ENCODE measurements at regions not wholly inside any gene's neighbourhood (a gene's known extent, or its start where the extent isn't known, plus 50 kb on each side); places are given as distances from the start of the nearest gene placed in this dataset.

DNA sequence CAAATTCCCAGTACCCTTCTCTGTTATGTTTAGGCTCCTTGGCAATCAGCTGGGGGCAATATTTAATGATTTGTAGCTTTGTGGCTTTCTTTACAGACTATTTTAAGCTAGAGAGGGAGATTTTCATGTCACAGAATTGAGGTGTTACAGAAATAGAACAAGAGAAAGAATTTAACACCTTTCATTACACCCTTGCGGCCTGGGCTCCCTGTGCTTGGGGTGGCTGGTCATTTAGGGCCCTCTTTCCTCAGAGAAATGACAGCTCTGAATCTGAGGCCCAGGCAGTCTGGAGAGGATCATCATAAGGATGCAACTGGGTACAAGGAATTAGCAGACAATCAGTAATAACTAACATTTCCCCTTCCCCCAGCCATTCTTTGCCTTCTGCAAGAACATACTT is 104.5 kb upstream of the INTU start:
- no peak for DNase-seq

DNA sequence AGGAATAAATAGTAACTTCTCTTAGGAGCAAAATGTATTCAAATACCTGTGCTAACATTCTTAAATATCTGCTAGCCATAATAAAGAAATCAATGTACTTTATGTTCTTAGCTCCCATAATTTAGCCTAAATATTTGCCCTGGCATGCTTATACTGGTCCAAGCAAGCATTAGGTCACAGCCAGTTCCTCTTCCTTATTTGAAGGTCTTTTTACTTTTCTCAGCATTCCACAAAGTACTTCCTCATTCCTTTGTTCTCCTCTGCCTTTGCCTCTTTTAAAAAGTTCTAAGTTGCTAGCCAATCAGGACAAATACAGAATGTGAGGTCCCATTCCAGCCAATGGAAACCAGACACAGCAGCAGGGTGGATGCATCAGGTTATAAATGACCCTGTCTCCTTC is 102.9 kb upstream of the INTU start:
- peak in 2 of 3 donors; percentile 21 to 22 for DNase-seq

DNA sequence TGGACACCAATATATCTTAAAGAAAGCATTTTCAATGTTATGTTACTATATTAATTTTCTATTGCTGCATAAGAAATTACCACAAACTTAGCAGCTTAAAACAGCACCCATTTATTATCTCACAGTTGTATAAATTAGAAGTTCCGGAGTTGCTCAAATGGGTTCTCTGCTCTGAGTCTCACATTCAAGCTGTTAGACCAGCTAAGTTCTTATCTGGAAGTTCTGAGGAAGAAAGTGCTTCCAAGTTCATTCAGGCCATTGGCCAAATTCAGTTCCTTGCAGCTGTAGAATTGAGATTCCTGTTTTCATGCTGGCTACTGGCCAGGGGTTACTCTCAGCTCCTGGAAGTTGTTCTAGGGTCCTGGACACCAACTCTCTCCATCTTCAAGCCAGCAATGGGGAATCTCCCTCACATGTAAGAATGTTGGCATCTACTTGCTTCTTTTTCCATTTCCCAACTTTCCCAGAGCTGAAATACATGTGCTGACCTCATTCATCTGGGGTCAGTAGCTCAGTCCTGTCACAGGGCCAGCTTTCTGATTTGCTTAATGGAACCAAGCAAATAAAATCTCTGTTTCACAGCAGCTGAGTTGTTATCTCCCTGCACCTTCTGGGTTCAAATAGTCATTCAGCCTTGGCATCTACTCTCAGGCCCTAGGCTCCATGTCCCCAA is 99.6 kb upstream of the INTU start:
- DNase-seq: peak in 1 of 3 donors; percentile 21

DNA sequence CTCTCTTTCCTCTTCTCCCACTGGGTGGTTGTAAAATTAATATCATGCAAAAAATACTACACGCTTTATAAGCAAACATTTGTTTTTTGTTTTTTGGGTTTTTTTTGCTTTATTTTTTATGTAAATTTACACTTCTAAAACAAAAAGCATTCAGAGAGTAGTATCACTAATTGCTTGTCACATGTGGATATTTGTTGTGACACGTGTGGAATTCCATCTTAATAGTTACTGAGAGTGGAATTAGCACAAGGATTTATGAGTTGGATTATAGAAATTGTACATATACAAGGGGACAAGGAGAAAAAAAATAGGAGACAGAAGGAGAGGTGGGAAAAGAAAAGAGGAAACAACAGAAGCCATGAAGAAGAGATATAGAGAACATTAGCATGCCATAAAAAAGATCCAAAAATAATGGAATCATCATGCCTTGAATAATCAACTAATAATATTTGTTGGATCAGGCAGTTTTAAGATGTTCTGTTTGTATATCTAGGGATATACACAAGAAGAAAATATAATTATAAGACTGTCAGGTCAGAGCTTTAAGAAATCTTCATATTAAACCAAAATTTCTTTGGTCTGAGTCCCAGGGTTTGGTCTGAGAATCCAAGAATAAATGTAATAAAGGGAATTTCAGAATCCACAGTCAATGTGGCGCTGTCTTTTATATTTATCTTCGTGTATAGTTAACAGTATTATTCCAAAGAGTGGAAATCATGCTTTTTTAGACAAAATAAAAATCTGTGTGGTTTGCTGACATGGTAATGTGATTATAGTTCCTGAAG is 98.5 kb upstream of the INTU start:
- DNase-seq: no peak

DNA sequence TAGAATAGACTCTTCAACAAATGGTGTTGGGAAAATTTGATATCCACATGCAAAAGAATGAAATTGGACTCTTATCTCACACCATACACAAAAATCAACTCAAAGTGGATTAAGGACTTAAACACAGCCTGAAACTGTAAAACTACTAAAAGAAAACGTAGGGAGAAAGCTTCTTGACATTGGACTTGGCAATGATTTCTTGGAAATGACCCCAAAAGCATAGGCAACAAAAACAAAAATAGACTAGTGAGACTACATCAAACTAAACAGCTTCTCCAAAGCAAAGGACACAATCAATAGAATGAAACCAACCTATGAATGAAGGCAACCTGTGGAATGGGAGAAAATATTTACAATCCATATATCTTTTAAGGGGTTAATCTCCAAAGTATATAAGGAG is 94.7 kb upstream of the INTU start:
- DNase-seq: no peak

DNA sequence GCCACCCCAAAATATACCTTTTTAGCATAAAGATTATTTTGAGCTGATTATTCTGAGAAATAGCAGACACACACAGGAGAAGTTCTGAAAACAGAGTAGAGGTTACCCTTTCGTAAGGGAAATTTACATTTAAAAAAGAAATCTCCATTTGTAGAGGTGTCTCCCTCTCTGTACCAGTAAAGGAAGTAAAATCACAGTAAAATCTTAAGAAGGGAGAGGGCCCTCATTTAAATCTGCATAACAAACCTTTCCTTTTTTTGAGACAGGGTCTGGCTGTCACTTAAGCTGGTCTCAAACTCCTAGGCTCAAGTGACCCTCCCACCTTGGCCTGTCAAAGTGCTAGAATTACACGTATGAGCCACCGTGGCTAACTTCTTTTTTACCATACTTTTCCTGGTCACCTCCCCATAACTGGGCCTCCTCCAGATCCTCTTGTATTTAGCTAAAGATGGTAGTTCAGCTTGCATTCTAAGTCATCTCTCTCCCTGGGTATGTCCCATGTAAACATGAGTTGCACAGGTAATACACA is 92.2 kb upstream of the INTU start:
- DNase-seq: no peak

DNA sequence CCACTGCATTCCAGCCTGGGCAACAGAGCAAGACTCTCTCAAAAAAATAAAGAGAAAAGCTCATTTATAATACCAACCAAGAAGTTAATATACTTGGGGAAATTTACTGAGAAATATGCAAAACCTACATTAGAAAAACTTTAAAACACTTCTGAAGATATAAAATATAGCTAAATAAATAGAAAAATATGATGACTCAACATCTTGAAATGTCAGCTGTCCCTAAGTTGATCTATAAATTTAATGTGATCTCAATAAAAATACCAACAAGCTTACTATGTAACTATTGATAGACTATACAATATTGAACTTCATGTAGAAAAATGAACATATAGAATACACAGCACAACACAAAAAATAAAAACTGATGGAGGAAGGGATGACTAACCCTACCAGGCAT is 87.5 kb upstream of the INTU start:
- no peak for DNase-seq

DNA sequence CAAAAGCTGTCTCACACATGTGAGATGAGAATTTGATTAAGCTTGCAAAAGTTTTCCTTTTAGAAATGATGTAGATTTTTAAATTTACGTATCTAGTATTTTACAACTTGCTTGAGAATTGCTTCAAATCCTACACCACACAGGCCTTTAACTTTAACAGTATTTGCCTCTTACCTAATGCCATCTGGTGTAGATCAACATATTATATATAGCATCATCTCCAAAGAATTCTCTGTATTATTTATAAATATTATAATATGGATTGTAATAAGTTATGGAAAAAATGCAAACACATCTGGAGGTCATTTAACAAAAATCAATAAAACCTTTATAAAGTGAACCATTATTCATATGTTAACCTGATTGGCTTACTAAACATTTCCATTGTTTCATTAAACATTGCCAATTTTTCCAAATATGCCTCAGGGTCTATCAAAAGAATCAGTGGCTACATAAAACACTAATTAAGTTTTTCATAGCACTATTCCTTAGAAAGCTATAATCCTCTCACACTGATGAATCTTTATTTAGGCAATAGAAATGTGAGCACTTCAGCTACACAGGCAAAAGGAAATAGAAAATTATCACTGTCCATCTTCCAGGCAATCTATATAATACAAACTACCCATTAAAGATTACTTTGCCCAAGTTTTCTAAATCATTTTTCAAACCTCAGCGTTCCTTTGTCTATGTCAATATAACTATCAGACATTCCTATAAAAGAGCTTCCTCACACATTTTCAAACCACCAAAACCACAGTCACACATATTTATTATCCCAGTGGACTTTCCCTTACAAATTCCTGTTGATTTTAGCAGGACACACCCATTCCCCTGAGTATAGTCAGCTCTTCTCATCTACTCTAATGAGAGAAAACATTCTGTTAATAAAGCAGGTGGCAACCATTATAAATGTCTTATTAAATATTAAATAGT is 83.5 kb upstream of the INTU start:
- no peak for DNase-seq

DNA sequence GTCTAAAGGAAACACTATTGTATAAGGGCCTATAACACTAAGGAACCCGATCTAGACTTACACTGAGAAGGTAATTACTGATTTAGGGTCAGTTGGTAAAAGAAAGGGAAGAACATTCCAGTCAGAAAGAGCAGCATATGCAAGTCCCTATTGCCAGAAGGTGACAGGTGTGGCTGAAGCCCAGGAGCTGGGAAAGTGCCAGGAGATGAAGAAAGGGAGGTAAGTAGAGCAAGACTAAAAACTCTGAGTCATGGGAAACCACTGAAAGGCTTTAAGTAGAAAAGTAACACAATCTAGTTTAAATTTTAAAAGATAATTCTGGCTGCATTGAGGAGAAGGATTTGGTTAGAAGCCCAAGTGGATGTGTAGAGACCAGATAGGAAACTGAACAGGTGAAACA is 77.7 kb upstream of the INTU start:
- no peak for DNase-seq

DNA sequence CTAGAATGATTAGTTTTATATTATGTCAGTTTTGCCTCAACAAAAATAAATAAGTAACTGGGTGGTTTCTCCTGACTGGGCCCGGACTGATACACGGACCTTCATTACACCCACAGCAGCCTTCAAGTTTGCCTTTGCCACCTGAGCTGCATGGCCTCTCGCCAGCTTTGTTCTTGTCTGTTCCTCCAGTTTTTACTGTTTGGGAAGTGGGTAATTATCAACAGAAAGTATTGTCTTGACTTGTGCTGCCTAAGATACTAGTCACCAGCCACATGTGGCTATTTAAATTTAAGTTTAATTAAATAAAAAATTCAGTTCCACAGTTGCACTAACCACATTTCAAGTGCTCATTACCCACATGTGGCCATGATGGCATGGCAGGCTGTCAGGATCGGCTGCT is 74.7 kb upstream of the INTU start:
- no peak for DNase-seq

DNA sequence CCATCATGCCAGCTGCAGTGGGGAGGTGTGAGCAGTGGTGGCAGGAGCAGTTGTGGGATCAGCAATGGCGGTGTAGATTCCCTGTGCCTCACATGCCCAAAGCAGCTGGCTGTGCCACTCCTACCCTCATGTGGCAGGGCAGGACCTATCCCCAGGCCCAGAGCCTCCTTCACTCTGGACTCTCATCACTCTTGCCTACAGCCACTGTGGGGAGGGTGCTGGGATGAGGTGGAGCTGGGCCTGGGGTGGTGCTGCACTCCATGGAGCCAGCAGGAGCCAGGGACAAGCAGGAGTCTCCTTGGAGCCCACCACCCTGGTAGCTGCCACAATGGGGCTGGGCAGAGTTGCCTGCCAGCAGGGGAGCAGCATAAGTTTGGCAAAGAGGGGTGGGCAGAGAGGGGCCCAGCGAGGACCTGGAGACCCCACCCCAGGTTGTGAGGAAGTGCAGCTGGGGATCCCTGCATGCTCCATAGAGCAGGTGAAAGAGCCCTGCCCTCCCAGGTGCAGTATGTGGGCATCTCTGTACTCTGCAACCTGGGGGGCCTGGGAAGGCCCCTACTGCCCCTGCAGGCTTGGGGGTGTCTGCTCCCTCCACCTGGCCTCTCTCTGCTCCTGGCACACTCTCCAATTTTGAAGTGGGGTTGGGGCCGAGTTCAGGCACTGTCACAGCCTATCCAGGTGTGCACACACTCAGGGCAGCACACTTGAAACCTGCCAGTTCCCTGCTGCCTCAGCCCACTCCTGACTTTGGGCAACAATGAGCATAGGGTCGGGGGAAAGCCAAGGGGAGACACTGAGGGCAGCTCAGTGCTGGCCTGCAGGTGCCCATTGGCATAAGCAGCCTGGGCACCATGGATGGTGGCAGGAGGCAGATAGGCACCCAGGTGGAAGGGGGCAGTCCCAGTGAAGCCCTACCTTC is 74.0 kb upstream of the INTU start:
- DNase-seq: no peak

DNA sequence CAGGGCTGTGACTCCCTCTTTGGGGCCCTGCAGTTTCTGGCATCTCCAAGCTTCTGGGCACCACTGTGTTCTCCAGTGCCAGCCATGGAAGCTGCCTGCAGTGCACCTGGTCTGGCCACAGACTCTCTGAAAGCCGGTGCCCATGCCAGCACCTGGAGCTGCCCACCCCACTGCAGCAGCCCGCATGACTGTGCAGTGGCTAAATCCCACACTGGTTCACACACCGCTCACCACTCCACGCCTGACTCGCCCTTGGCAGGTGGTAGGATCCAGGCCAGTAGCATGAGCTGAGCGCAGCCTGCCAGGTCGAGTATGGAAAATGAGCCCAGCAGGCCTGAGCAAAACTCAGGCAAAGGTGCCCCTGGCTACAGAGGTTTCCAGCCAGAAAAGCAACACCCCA is 72.8 kb upstream of the INTU start:
- no peak for DNase-seq

DNA sequence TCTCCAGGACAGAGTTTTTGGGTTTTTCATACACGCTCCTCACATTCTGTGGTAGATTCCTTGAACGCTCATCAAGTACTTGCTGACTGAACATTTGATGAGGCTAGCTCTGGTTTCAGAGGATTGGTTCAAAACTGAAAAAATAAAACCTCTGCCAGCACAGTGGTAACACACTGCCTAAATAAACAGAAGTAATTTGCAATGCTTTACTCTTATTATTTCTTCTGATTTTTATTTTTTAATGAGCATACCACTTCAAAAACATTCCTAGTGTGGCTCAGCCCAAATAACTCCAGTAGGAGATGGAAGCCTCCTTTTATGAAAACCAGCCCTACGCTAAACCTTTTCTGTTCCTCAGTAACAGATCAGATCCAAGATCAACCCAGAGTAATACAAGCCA is 72.0 kb upstream of the INTU start:
- no peak for DNase-seq

DNA sequence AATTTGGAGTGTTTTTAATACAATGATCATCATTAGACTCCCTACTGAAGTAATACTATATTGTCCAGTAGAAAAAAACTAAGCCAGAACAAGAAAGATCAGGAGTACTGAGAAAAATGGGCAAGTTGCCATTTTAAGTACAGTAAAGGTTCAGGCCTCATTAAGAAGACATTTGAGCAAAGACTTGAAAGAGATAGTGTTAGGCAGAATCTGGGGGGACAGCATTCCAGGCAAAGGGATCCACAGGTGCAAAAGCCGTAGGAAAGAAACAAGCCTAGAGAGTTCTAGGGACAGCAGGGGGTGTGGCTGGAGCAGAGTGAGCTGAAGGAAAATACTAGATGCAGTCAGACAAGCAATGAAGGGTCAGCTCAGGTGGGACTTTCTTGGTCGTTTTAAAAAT is 58.1 kb upstream of the INTU start:
- DNase-seq: no peak

DNA sequence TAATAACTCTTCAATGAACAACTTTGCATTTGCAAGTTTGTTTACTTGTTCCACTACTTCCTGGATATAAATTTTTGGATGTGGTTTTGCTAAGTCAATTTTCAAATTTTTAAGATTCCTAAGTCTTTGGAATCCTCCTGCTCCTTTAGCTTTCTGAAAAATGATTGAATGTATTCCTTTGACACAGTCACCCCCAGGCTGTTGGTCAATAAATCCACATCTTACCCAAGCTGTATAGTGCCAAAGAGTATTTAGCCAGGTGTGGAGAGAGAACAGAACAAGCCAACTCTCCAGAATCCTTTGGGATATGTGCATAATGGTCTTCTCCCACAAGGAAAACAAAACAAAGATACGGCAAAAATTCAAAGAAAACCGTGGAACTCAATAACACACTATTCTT is 56.9 kb upstream of the INTU start:
- DNase-seq: no peak

DNA sequence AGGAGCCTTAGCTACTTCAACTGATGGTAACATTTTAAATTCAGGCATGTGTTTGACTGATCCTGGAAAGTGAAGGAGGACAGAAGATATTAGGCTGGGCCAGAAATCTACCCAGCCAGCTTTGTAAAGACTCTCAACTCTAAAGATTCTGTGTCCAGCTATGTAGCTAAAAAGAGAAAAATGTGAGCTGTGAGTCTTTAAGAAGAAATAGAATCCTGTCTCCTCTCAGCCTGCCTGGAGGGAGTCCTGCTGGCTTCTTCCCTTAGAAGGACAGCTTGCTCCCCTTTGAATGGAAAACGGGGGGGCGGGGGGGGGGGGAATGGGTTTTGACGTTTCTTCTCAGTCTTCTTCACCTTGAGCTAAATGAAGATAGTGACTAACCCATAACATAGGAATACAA is 54.3 kb upstream of the INTU start:
- no peak for DNase-seq

DNA sequence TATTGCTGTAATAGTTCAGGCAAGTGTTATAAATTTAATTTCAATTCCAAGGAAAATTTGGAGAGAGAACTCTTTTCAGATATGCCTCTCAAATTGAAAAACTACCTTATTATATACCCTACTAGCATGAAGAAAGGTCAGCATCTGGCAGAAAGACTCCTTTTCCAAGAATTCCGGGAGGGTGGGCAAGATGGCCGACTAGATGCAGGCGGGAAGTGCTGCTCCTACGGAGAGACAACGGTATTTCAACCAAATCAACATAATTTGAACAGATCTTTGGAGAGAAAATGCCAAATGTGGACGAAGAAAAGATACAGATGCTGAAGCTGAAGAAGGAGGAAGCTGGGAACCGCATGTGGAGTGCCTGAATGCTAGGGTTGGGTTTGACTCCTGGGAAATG is 53.8 kb upstream of the INTU start:
- DNase-seq: no peak

DNA sequence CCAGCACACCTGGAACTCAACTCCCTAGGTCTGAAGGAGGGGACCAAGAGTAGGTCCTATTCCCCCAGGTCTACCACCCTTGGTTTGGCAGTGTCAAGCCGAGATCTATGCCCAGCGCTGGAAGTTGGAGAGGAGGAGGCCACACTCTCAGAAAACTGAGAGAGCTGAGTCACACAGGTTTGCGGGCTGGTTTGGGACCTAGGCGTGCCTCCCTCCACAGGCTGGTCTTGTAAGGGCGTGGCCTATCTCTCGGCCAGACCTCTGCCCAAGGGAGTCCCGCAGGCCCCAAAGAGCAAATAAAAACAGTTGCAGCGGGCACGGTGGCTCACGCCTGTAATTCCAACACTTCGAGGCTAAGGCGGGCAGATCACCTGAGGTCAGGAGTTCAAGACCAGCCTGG is 52.9 kb upstream of the INTU start:
- no peak for DNase-seq

DNA sequence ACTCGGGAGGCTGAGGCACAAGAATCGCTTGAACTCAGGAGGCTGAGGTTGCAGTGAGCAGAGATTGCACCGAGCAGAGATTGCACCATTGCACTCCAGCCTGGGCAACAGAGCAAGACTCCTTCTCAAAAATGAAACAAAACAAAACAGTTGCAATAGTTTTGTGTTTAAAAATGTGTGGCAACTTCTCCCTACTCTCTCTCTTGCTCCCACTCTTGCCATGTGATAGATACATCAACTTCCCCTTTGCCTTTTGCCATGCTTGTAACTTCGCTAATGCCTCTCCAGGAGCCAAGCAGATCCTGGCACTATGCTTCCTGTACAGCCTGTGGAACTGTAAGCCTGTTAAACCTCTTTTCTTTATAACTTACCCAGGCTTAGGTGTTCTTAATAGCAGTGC is 52.5 kb upstream of the INTU start:
- DNase-seq: peak; percentile 49 to 66 (median 58)

DNA sequence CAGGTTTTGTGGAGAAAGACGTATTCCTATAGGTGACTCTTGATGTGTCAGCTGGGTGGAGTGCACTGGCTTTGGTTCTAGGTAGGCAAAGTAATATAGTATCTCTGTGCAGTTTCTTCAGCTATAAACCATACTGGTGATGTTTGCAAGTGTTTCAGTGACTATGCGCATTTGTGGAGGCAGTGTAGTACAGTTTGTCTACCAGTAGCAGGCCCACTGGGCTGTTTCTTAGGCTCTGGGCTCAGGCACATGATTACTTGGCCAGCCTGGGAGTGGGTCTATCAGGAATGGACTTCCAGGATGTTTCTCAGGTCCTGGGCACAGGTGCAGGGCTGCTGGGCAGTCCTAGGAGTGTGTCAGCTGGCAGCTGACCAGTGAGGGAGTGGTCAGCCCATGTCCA is 51.9 kb upstream of the INTU start:
- DNase-seq: no peak

Measured in suppressor macrophage treated with lipopolysaccharide for 1 hour (primary cell).